ENCODE measurements at regions not wholly inside any gene's neighbourhood (a gene's known extent, or its start where the extent isn't known, plus 50 kb on each side); places are given as distances from the start of the nearest gene placed in this dataset.
"Not testable (repeated sequence)": the region's sequence is repeated elsewhere in the genome, so short reads cannot be mapped to it uniquely, and the experiment has no call there.

- not testable (repeated sequence) for TF ChIP-seq CTCF, POLR2A, POLR2AphosphoS5 (IDR thresholded peaks at IDR 0.05)
These were observed 149.9 kb downstream of the FAM174A start for GRCh38 chr5:100685122-100685521.

Measured in prostate gland (tissue), 2 donors.